ENCODE measurements at regions not wholly inside any gene's neighbourhood (a gene's known extent, or its start where the extent isn't known, plus 50 kb on each side); places are given as distances from the start of the nearest gene placed in this dataset.

GRCh38 chr1:21342961-21343838, 52.9 kb upstream of the ECE1 start:
- Histone ChIP-seq H4K20me1 (ENCODE audit: insufficient read depth, low read length) (no peaks in the 10 kb centered on the region), H3K27ac (ENCODE audit: low read depth, low read length, poor library complexity, severe bottlenecking) (peak overlapping the region; percentile 26), H2AFZ (ENCODE audit: low read length) (no peak overlapping the region), H3K79me2 (ENCODE audit: insufficient read depth, low read length) (no peaks in the 10 kb centered on the region), H3K27me3 (ENCODE audit: insufficient read depth, low read length) (no peaks in the 10 kb centered on the region; the same call in 1 of the 2 replicates), H3K4me3 (ENCODE audit: low read depth, low read length, poor library complexity, severe bottlenecking) (peak overlapping the region; percentile 79), H3K4me2 (ENCODE audit: low read length) (peak overlapping the region; percentile 84), H3K4me1 (ENCODE audit: insufficient read depth, low read length, severe bottlenecking) (peaks cover 66% of the 10 kb centered on the region), H3K36me3 (ENCODE audit: insufficient read depth, low read length) (no peaks in the 10 kb centered on the region), H3K9ac (ENCODE audit: low read length) (peak overlapping the region; percentile 77; the same call in 1 of the 2 replicates), H3K9me3 (ENCODE audit: low read length) (no peaks in the 10 kb centered on the region), H3F3A (ENCODE audit: insufficient read depth, low read length) (no peaks in the 10 kb centered on the region), H3K9me2 (ENCODE audit: low read depth, low read length) (no peaks in the 10 kb centered on the region)
- TF ChIP-seq EZH2 (IDR thresholded peaks at IDR 0.05; ENCODE audit: borderline replicate concordance, low read length) (no peak), CTCF (IDR thresholded peaks at IDR 0.05; ENCODE audit: low read length) (no peak)

GRCh38 chr1:21341517-21342078, 51.3 kb upstream of the ECE1 start:
- Histone ChIP-seq H2AFZ (ENCODE audit: low read length) (no peak overlapping the region), H3K9me3 (ENCODE audit: low read length) (no peaks in the 10 kb centered on the region), H3K36me3 (ENCODE audit: insufficient read depth, low read length) (no peaks in the 10 kb centered on the region), H3K9ac (ENCODE audit: low read length) (no peak overlapping the region), H3K9me2 (ENCODE audit: low read depth, low read length) (no peaks in the 10 kb centered on the region), H4K20me1 (ENCODE audit: insufficient read depth, low read length) (no peaks in the 10 kb centered on the region), H3K4me1 (ENCODE audit: insufficient read depth, low read length, severe bottlenecking) (peaks cover 75% of the 10 kb centered on the region), H3K27me3 (ENCODE audit: insufficient read depth, low read length) (no peaks in the 10 kb centered on the region; the same call in 1 of the 2 replicates), H3F3A (ENCODE audit: insufficient read depth, low read length) (no peaks in the 10 kb centered on the region), H3K27ac (ENCODE audit: low read depth, low read length, poor library complexity, severe bottlenecking) (peak overlapping the region; percentile 18), H3K4me3 (ENCODE audit: low read depth, low read length, poor library complexity, severe bottlenecking) (no peak overlapping the region), H3K4me2 (ENCODE audit: low read length) (peak overlapping the region; percentile 84; the same call in 1 of the 2 replicates), H3K79me2 (ENCODE audit: insufficient read depth, low read length) (no peaks in the 10 kb centered on the region)
- no peak for TF ChIP-seq EZH2 (IDR thresholded peaks at IDR 0.05; ENCODE audit: borderline replicate concordance, low read length)
- no peak for TF ChIP-seq CTCF (IDR thresholded peaks at IDR 0.05; ENCODE audit: low read length)

GRCh38 chr1:21341022-21341421, 50.8 kb upstream of the ECE1 start:
- Histone ChIP-seq H3K9me3 (ENCODE audit: low read length) (no peaks in the 10 kb centered on the region), H3K4me1 (ENCODE audit: insufficient read depth, low read length, severe bottlenecking) (peaks cover 75% of the 10 kb centered on the region), H2AFZ (ENCODE audit: low read length) (no peak overlapping the region), H3K36me3 (ENCODE audit: insufficient read depth, low read length) (no peaks in the 10 kb centered on the region), H4K20me1 (ENCODE audit: insufficient read depth, low read length) (no peaks in the 10 kb centered on the region), H3F3A (ENCODE audit: insufficient read depth, low read length) (no peaks in the 10 kb centered on the region), H3K4me2 (ENCODE audit: low read length) (no peak overlapping the region), H3K9ac (ENCODE audit: low read length) (no peak overlapping the region), H3K4me3 (ENCODE audit: low read depth, low read length, poor library complexity, severe bottlenecking) (no peak overlapping the region), H3K79me2 (ENCODE audit: insufficient read depth, low read length) (no peaks in the 10 kb centered on the region), H3K27me3 (ENCODE audit: insufficient read depth, low read length) (no peaks in the 10 kb centered on the region; the same call in 1 of the 2 replicates), H3K9me2 (ENCODE audit: low read depth, low read length) (no peaks in the 10 kb centered on the region), H3K27ac (ENCODE audit: low read depth, low read length, poor library complexity, severe bottlenecking) (peak overlapping the region; percentile 18)
- TF ChIP-seq CTCF (IDR thresholded peaks at IDR 0.05; ENCODE audit: low read length) (no peak), EZH2 (IDR thresholded peaks at IDR 0.05; ENCODE audit: borderline replicate concordance, low read length) (no peak)
